IgD-negative memory B cell (primary cell): ENCODE measurements at regions not wholly inside any gene's neighbourhood (a gene's known extent, or its start where the extent isn't known, plus 50 kb on each side); places are given as distances from the start of the nearest gene placed in this dataset.
A peak's percentile ranks its signal among the peaks of the same experiment; 100 is the strongest.

Source experiments
- H3K27ac Mint-ChIP-seq, 3 donors: one replicate each; pipeline ENCODE4 v1.8.0; 2020 to 2022; ENCODE audit warnings: mild to moderate bottlenecking in 3 of 3, mixed read lengths in 3 of 3, moderate library complexity in 1 of 3
- H3K27me3 Mint-ChIP-seq: one replicate; pipeline ENCODE4 v1.8.0; 2021; ENCODE audit warnings: mixed read lengths
- H3K36me3 Mint-ChIP-seq: one replicate; pipeline ENCODE4 v1.8.0; 2020; ENCODE audit warnings: mild to moderate bottlenecking, mixed read lengths
- H3K4me1 Mint-ChIP-seq, 3 donors: one replicate each; pipeline ENCODE4 v1.8.0; 2020 to 2022; ENCODE audit warnings: mixed read lengths in 3 of 3, mild to moderate bottlenecking in 1 of 3
- H3K4me3 Mint-ChIP-seq, 4 donors: one replicate each; pipeline ENCODE4 v1.8.0; 2020 to 2022; ENCODE audit warnings: mild to moderate bottlenecking in 4 of 4, mixed read lengths in 4 of 4, moderate library complexity in 3 of 4
- H3K9me3 Mint-ChIP-seq, 3 donors: one replicate each; pipeline ENCODE4 v1.8.0; 2020 to 2021; ENCODE audit warnings: mixed read lengths in 3 of 3, mild to moderate bottlenecking in 1 of 3

DNA sequence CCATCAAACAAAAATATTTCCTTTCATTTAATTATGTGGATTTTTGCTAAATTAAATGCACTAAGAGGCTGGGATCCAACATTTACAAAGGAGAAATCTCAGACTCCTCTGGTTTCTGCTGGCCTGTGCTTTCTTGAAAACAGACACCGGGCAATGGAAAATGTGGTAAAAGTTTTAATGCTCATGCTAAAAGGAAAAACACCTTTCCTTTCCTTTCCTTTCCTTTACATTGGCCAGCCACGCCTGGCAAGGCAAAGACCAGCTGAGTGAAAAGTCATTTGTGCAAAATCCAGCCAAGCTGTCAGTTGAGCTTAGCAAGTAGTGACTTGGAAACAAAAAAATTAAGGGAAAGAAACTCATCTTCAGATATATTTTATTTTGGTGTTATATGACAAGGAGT, 240.3 kb downstream of the LACC1 start:
- Mint-ChIP-seq H3K9me3 (peaks cover 7 to 17% (median 9%) of the 10 kb centered on the region in 3 donors), H3K4me1 (peaks cover 9 to 21% (median 15%) of the 10 kb centered on the region in 3 donors), H3K27me3 (no peaks in the 10 kb centered on the region), H3K4me3 (no peak overlapping the region), H3K27ac (no peak overlapping the region), H3K36me3 (peaks cover 3% of the 10 kb centered on the region)

DNA sequence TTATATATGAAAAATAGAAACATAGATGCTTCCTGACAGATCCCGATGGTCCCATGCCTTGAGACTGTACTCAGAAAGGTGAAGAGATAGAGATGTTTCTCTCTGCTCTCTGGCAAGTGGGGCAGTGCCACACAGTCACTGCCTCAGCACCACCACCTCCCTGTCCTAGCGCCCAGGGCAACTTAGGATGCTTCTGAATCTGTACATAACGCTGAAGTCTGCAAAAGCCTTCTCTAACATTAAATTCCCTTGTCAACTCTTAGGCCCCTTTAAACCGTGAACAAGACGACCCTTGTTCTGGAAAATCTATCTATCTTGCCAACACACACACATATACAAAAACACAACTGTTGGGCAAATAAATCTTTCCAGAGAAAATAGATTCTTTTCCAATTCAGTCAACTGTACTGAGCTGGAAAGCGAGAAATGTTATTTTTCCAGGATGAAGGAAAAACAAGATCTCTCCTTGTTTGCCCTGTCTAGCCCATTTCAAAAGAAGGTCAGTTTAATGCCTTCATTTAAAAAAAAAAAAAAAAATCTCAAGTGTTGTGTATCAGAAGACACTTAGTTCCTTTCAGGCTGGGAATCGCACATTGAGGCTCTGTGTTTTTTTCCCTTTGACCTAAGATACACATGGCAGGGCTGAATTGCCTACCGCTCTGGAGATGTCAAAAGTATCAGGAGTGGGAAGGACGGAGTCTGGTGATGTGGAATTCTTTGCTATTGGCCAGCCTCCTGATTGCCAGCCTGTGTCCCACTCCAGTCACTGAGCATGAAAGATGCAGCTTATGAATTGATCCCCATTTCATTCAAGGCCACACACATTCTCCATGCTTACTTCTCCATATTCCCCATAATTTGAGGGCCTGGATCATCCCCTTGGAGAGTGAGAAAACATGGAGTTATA, 241.4 kb downstream of the LACC1 start:
- H3K27me3 Mint-ChIP-seq, result no peaks in the 10 kb centered on the region

DNA sequence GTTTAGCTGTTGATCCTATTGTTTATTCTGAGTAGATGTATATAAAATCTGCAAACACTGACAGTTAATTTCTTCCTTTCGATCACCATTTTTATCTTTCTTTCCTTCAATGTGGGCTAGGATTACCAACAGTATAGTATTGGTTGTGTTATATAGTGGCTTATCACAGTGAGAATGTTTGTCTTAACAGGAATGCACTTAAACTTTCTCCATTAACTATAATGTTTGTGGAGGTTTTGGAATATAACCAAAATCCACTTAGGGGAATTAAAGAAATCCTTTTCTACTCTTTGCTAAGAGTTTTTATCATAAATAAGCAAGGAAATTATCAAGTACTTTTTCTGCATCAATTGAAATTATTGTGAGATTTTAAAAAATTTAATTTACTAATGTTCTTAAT, 244.6 kb downstream of the LACC1 start:
- Mint-ChIP-seq H3K36me3 (peaks cover 4% of the 10 kb centered on the region), H3K4me3 (no peak overlapping the region), H3K9me3 (peaks cover 7 to 17% (median 9%) of the 10 kb centered on the region in 3 donors), H3K27me3 (peaks cover 2% of the 10 kb centered on the region), H3K4me1 (peaks cover 0 to 2% (median 0%) of the 10 kb centered on the region in 3 donors), H3K27ac (no peak overlapping the region)

More for the DNA sequence above, 241.4 kb downstream of the LACC1 start:
- Mint-ChIP-seq H3K36me3 (peaks cover 4% of the 10 kb centered on the region), H3K27ac (no peak overlapping the region), H3K9me3 (peaks cover 7 to 17% (median 9%) of the 10 kb centered on the region in 3 donors), H3K4me1 (peaks cover 9 to 15% (median 15%) of the 10 kb centered on the region in 3 donors), H3K4me3 (no peak overlapping the region)

DNA sequence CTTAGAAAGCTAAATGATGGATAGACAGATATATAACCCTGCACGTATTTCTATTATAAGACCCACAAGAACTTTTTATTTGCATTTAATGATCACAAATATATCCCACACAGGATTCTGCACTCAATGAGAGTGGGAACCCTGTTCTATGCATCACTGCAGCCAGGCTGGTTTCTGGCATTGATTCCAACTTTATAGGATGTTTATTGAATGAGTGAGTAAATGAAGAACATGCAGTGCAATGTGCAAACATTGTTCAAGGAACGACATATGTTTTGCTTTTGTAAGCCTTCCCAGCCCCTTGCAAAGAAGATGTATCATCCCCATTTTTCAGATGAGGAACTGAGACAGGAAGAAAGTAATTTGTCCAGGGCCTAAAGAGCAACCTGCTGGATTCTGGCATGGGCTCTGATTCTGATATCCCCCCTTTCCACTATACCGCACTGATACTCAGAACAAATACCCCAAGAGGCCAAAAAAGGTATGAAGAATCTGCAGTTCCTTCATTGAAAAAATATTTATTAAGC, 246.3 kb downstream of the LACC1 start:
- peaks cover 2% of the 10 kb centered on the region for H3K27me3 Mint-ChIP-seq
- no peak overlapping the region for H3K4me3 Mint-ChIP-seq
- H3K4me1 Mint-ChIP-seq, result peaks cover 0 to 2% (median 0%) of the 10 kb centered on the region in 3 donors
- peaks cover 4% of the 10 kb centered on the region for H3K36me3 Mint-ChIP-seq
- H3K9me3 Mint-ChIP-seq, result peaks cover 7 to 17% (median 9%) of the 10 kb centered on the region in 3 donors
- H3K27ac Mint-ChIP-seq, result no peak overlapping the region

DNA sequence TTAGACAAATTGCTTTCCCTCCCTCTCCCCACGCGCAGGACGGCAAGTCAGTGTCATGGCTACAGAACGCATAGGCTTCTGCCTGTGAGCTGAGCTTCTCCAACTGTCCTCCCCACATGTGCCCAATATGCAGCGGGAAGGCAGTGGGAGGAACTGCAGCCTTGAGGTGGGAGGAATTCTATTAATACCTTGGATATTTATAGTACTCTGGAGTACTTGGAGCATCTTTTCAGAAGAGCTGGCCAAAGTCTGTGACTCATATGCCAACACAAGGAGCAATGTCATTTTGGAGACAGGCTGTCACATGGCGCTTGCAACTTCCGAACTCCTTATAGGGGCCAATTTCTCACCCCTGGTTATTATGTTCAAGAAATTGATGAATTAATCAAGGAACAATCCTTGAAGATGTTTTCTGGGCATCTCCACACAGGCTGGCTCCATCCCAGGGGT, 245.0 kb upstream of the SERP2 start:
- peaks cover 10% of the 10 kb centered on the region for H3K27me3 Mint-ChIP-seq
- H3K4me1 Mint-ChIP-seq, result peaks cover 0 to 2% (median 1%) of the 10 kb centered on the region in 3 donors
- H3K4me3 Mint-ChIP-seq, result no peak overlapping the region
- H3K27ac Mint-ChIP-seq, result no peak overlapping the region
- H3K36me3 Mint-ChIP-seq, result peaks cover 1% of the 10 kb centered on the region
- H3K9me3 Mint-ChIP-seq, result peaks cover 5 to 12% (median 6%) of the 10 kb centered on the region in 3 donors

DNA sequence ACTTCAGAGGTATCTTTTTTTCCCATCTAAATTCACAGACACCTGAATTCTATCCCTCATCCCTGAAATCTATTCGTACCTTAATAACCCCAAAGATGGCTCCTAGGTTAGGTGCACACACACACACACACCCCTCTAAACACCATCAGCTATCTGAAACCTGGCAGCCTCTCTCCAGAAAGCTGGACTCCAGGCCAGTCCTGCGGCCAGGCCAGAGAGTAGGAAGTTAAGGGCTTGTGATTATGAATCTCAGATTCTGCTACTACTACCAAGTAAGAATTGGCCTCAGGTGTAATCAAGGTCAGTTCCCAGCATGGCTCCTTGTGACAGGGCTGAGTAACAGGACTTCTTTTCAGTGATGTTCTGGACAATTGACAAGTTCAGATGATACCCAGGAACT, 244.2 kb upstream of the SERP2 start:
- peaks cover 3% of the 10 kb centered on the region for H3K36me3 Mint-ChIP-seq
- no peak overlapping the region for H3K27ac Mint-ChIP-seq
- H3K27me3 Mint-ChIP-seq, result peaks cover 10% of the 10 kb centered on the region
- peaks cover 0 to 2% (median 1%) of the 10 kb centered on the region in 3 donors for H3K4me1 Mint-ChIP-seq
- no peak overlapping the region for H3K4me3 Mint-ChIP-seq
- peaks cover 0 to 3% (median 0%) of the 10 kb centered on the region in 3 donors for H3K9me3 Mint-ChIP-seq

DNA sequence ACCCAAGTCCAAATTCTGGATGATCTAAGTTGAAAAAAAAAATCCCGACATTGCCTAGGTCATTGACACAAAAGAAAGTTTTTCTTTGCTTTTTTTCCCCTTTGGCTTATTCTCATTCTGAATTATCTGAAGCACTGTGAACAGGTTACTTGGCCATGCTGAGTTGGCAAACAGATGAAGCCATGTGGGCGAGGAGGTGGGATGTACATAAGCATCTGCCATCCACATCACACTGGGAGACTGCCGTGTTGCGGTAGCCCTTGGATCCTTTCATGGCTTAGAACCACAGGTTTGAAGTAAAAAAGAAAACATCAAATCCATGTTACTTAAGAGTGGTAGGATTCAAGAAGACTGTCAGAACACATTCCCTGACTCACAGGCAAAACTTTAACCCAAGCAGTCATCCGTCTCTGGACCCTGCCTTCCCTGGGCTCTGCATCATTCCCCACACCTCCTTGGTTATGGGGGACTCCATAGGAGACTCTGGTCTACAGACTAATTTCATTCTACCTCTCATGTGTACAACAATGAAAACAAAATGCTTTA, 242.5 kb upstream of the SERP2 start:
- Mint-ChIP-seq H3K27ac (no peak overlapping the region), H3K36me3 (peaks cover 2% of the 10 kb centered on the region), H3K9me3 (no peaks in the 10 kb centered on the region), H3K4me1 (peaks cover 0 to 2% (median 1%) of the 10 kb centered on the region in 3 donors), H3K4me3 (no peak overlapping the region), H3K27me3 (peaks cover 10% of the 10 kb centered on the region)

DNA sequence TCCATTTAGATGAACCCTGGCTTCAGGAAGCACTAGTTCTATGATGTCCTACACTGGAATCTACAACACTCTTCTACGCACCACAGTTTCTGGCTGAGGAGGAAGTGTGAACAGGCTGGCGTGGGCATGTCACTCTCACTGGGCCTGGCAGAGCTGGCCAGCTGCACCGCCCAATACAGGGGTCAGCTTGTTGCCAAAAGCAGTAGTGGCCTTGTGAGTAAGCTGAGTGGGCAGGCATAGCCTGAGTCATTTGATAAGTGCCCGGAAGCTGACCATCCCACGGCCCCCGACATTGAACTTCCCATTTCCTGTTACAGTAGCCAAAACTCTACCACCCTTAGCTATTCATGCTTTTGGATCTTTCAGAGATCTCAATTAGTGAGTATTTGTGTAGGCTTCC, 240.9 kb upstream of the SERP2 start:
- H3K4me1 Mint-ChIP-seq, result peaks cover 0 to 2% (median 1%) of the 10 kb centered on the region in 3 donors
- peaks cover 2% of the 10 kb centered on the region for H3K36me3 Mint-ChIP-seq
- H3K27ac Mint-ChIP-seq, result no peak overlapping the region
- no peaks in the 10 kb centered on the region for H3K9me3 Mint-ChIP-seq
- H3K4me3 Mint-ChIP-seq, result no peak overlapping the region
- peaks cover 7% of the 10 kb centered on the region for H3K27me3 Mint-ChIP-seq

DNA sequence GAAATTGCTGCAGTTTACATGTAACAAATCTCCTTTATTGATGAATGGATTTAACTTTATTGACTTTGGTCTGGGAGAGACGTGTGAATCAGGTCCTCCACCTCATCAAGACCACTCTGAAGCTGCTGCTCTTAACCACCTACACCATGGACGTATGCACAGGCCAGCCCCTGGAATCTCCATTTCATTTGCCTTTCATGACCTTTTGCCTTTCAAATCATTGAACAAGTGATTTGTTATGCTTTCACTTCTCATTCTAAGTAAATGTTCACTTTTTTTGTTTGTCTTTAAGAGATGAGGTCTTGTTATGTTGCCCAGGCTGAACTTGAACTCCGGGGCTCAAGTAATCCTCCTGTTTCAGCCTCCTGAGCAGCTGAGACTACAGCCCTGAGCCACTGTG, 240.0 kb upstream of the SERP2 start:
- Mint-ChIP-seq H3K27me3 (peaks cover 7% of the 10 kb centered on the region), H3K4me1 (peaks cover 0 to 2% (median 1%) of the 10 kb centered on the region in 3 donors), H3K27ac (no peak overlapping the region), H3K9me3 (no peaks in the 10 kb centered on the region), H3K36me3 (peaks cover 2% of the 10 kb centered on the region), H3K4me3 (no peak overlapping the region)

DNA sequence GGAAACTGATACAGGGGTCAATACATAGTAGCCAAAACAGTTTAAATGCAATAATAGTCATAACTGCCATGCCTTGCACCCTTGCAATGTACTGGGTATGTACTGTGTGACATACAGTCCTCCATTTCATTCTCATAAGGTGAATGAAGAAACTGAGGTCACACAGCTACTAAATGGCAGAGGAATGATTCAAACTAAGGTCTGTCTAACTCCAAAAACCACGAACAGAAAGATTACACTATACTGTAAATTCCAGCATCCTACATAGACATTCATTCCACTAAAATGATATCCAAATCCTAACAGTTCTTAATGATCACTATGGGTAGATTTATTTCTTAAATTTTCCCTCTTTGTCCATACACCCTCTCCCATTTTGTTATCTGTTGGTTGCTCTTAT, 238.1 kb upstream of the SERP2 start:
- no peak overlapping the region for H3K4me3 Mint-ChIP-seq
- no peaks in the 10 kb centered on the region for H3K9me3 Mint-ChIP-seq
- H3K27ac Mint-ChIP-seq, result no peak overlapping the region

DNA sequence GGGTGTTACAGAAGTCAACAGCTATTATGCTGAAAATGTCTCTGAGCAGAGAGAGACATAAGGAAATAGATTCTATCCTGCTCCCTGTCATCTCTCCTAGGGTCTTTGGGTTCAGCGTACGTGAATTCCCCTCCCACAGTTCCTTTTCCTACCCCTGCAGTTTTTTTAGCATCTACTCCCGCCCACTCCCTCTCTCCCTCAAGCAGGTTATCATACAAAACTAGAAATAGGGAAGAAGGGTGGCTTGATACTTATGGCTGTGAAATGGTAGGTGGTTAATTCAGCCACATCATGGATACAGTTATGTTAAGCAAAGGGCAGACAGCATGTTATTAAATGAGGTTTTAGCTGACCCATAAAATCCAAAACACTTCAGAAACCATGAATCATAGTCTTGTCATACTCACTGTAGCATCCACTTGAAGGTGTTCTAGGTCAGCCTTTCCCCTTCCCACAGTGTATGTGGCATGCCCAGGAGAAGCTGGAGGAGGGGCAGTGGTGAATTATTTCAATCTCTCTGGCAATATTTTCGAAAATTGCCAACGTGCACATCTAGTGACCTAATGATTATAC, 236.8 kb upstream of the SERP2 start:
- Mint-ChIP-seq H3K27ac (no peak overlapping the region), H3K36me3 (peaks cover 2% of the 10 kb centered on the region)

More for the DNA sequence above, 238.1 kb upstream of the SERP2 start:
- H3K27me3 Mint-ChIP-seq, result peaks cover 7% of the 10 kb centered on the region
- H3K4me1 Mint-ChIP-seq, result peaks cover 0 to 2% (median 1%) of the 10 kb centered on the region in 3 donors
- H3K36me3 Mint-ChIP-seq, result peaks cover 2% of the 10 kb centered on the region

DNA sequence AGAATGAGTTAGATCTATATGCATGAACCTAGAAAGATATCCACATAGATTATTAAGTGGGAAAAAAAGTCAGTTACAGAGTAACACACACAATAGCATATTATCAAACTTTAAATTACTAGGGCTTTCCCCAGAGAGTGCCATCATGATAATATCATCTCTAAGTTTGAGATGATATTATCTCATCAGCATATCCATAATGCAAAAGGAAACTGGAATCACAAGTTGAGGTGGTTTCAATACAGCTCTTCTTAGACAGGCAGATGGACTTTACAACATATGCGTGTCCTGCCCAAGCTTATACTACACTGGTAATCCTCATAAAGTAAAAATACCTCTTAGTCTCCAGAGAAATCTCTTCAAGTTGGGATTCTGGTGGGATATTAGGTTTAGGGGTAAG, 236.2 kb upstream of the SERP2 start:
- Mint-ChIP-seq H3K36me3 (peaks cover 2% of the 10 kb centered on the region), H3K4me1 (peaks cover 0 to 11% (median 7%) of the 10 kb centered on the region in 3 donors), H3K27me3 (peaks cover 1% of the 10 kb centered on the region), H3K4me3 (no peak overlapping the region), H3K9me3 (no peaks in the 10 kb centered on the region), H3K27ac (no peak overlapping the region)

More for the DNA sequence above, 236.8 kb upstream of the SERP2 start:
- Mint-ChIP-seq H3K9me3 (no peaks in the 10 kb centered on the region), H3K4me3 (no peak overlapping the region), H3K27me3 (peaks cover 2% of the 10 kb centered on the region), H3K4me1 (peaks cover 0 to 8% (median 5%) of the 10 kb centered on the region in 3 donors)

DNA sequence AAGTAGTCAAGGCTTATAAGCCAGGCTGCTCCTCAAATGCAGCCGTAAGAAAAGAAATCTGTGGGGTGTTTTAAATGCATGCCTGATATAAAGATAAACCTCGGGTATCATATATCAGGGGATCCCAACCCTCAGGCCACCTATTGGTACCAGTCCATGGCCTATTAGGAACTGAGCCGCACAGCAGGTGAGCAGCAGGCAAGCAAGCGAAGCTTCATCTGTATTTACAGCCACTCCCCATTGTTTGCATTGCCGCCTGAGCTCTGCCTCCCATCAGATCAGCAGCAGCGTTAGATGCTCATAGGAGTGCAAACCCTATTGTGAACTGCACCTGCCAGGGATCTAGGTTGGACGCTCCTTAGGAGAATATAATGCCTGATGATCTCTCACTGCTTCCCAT, 233.5 kb upstream of the SERP2 start:
- peaks cover 1% of the 10 kb centered on the region for H3K27me3 Mint-ChIP-seq
- peak overlapping the region in 1 of 4 donors; percentile 87 for H3K4me3 Mint-ChIP-seq
- H3K27ac Mint-ChIP-seq, result no peak overlapping the region
- H3K36me3 Mint-ChIP-seq, result no peaks in the 10 kb centered on the region
- peaks cover 0 to 14% (median 8%) of the 10 kb centered on the region in 3 donors for H3K4me1 Mint-ChIP-seq
- no peaks in the 10 kb centered on the region for H3K9me3 Mint-ChIP-seq

DNA sequence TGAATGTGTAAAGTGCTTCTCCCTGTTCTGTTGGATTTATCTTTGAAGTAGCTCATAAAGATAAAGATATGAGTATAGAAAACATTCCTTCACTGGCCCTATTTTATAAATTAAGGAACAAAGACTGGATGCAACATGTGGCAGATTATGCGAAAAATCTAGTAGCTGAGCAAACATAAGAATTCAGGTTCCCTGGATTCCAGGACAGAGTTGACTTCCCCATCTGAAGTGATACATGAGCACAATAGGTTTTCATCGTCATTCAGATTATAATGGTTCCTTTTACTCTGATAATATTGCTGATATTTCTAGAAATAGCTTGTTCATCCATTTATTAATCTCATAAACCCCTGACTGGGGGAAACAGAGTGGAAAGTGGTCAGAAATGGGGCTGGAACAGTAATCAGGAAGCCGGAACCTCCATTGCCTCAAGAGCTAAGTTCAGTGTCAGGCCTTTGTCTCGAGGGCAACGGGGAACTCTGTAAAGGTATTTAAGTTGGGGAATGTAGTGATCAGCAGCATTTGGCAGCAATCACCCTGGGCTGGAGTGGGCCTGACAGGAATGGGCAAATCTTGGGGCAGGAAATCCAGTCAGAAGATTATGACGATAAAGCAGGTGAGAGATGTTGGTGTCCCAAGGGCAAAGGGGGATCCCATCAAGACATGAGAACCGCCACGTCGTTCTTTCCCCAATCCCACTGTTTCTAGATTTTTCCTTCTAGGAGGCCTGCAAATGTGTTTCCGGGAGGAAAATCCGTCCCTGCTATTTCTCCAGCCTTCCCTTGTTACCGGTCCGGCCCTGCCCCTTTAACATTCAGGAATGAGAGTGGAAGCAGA, 232.5 kb upstream of the SERP2 start:
- no peaks in the 10 kb centered on the region for H3K9me3 Mint-ChIP-seq
- peaks cover 1% of the 10 kb centered on the region for H3K27me3 Mint-ChIP-seq
- H3K36me3 Mint-ChIP-seq, result no peaks in the 10 kb centered on the region

More for the DNA sequence above, 232.5 kb upstream of the SERP2 start:
- Mint-ChIP-seq H3K4me3 (peak overlapping the region; percentile 87 to 92 (median 90)), H3K27ac (peak overlapping the region; percentile 28 to 94 (median 83)), H3K4me1 (peaks cover under 1 to 18% (median 9%) of the 10 kb centered on the region in 3 donors)
